Retina (tissue), 1 donor: ENCODE measurements at regions not wholly inside any gene's neighbourhood (a gene's known extent, or its start where the extent isn't known, plus 50 kb on each side); places are given as distances from the start of the nearest gene placed in this dataset.
"Not testable (repeated sequence)": the region's sequence is repeated elsewhere in the genome, so short reads cannot be mapped to it uniquely, and the experiment has no call there.

Experiments
- DNase-seq: peaks from one replicate; pipeline ENCODE4 v3.0.0-alpha.2; 2016

- no peak for DNase-seq
Measured at GRCh38 chr14:83151571-83151970, 1617.9 kb upstream of the SEL1L start.

DNA sequence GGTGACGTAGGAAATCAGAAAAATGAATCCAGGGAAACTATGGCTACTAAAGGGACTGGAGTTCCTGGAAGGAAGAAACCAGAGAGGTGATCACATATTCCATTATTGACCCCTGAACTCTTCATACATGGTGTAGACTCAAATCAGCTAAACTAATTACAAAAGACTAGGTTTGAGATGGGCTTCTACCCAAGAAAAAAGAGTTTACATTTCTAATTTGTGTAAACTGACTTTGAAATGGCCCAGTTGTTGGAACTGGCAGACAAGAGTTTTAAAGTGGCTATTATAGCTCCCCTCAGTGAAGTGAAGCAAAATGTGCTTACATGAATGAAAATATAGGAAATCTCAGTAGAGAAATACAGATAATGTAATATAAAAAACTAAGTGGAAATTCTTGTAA is 1619.4 kb upstream of the SEL1L start:
- DNase-seq: no peak

- DNase-seq: no peak
Measured at GRCh38 chr14:83162361-83162929, 1628.8 kb upstream of the SEL1L start.

DNA sequence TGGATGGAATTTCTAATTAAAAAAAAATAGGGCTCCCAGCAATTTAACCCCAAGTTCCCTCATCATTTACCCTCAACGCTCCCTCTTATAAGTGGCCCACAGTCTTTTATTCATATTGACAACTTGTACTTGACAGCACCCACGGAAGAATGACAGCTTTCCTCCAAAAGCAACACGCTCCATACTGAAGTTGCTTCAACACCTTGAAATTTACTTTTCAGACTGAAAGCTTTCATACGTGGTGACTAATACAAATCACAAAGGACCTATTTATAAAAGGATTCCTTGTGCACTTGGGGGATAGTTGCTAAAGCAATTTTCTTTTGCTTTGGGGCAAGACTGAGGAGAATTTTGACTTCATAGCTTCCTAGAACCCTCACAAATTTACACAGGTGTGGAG is 1629.4 kb upstream of the SEL1L start:
- no peak for DNase-seq

GRCh38 chr14:83164016-83164415 is 1630.4 kb upstream of the SEL1L start:
- DNase-seq: no peak

DNA sequence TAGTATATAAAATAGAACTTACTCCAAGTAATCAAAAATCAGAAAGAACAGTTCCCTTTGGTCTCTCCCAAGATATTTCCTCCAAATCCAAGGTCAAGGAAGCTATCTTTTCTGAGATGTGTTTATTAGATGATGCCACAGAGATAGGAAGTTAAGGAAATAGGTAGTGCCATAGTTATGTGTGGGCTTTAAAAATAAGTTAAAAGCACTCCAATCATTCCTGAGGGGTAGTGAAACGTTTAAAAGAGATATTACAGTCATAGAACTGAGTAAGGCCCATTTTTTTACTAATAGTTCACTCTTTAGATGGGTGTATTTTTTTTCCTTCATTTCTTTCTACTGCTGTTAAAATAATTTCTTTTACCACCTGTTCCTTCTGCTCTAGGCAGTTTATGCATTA is 1630.9 kb upstream of the SEL1L start:
- DNase-seq: no peak

DNA sequence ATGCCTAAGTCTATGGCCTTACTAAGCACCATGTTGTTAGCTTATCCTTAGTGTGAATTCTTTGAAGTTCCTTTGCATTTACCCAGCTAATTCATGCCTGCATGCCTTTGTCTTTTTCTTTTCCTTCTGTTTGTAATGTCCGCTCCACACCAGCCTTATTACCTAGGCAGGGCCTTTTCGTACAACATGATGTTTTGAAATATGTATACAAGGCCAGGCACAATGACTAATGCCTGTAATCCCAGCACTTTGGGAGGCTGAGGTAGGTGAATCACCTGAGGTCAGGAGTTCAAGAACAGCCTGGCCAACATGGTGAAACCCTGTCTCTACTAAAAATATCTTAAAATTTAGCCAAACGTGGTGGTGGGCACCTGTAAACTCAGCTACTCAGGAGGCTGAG is 1636.5 kb upstream of the SEL1L start:
- DNase-seq: no peak

- DNase-seq: no peak
Measured at GRCh38 chr14:83171761-83172160, 1638.1 kb upstream of the SEL1L start.

DNA sequence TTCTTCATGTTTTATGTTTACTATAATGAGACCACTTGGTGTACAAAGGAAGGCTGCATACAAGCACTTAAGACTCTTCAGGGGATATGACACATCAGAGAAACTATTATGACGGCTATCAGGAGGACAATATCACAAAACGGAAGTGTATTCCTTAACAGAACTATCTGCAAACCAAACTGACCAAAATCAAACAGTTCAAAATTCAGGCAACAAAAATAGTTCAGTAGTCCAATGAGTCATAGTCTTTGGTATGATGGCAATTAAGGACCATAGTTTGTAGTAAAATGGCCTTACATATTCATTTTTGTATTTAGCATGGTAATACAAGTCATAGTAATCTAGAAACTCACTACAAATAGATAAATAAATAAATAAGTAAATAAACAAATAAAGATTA is 1638.7 kb upstream of the SEL1L start:
- no peak for DNase-seq

DNA sequence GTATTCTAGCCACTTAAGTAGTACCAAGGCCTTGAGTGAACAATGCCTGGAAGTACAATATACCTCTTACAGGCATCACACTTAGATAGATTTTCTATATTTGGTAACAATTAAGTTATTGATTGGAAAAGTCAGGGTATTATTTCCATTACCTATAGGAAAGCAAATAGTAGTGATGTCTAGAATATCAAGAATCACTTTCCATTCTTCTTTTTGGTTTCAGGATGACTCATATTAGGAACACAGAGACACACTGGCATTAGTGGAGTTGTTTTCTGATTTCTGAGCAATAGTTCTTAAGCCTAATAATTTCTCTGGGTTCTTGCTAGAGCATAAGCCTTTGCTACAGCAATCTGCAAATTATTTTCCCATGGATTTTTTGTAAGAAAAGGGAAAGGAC is 1640.0 kb upstream of the SEL1L start:
- DNase-seq: no peak

- DNase-seq: no peak
Measured at GRCh38 chr14:83184531-83184930, 1650.9 kb upstream of the SEL1L start.

GRCh38 chr14:83188311-83188710 is 1654.7 kb upstream of the SEL1L start:
- DNase-seq: not testable (repeated sequence)

- DNase-seq: no peak
Measured at GRCh38 chr14:83196236-83196635, 1662.6 kb upstream of the SEL1L start.

GRCh38 chr14:83197271-83197670 is 1663.6 kb upstream of the SEL1L start:
- no peak for DNase-seq

DNA sequence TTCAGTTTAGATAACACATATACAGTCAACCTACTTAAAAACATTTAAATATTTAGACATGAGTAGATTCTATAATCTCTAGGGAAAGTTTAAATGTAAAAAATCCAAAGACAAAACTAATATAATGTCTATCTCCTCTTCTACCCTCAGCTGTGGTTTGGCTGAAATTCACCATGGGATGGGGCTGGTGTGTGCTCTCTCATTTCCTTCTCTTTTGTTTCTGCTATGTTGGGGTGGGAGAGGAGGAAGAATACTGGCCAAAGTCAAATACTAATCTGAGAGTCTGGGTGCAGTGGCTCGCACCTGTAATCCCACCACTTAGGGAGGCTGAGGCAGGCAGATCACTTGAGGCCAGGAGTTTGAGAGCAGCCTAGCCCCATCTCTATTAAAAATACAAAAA is 1673.9 kb upstream of the SEL1L start:
- no peak for DNase-seq

GRCh38 chr14:83208341-83208740 is 1674.7 kb upstream of the SEL1L start:
- DNase-seq: no peak

GRCh38 chr14:83217492-83217891 is 1683.8 kb upstream of the SEL1L start:
- DNase-seq: no peak

GRCh38 chr14:83247924-83248639 is 1714.4 kb upstream of the SEL1L start:
- no peak for DNase-seq

- no peak for DNase-seq
Measured at GRCh38 chr14:83251402-83251801, 1717.7 kb upstream of the SEL1L start.

DNA sequence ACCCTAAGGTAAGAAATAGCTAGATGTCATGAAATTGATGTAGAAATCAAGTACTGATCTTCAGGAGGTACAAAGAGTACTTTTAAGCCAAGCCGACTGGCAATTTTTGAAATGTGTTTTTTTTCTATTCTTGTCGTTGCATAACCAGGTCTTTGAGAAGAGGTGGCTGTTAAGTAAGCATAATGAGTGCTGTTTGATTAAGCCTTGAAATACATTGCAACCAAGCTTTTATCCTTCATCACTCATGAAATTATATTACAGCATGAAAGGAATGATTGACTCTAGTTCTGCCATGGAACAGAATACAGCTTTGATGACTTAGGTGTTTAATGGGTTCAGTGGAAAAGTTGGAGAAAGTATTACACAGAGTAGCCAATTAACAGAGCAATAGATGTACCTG is 1720.2 kb upstream of the SEL1L start:
- no peak for DNase-seq

GRCh38 chr14:83255015-83255726 is 1721.5 kb upstream of the SEL1L start:
- DNase-seq: no peak

DNA sequence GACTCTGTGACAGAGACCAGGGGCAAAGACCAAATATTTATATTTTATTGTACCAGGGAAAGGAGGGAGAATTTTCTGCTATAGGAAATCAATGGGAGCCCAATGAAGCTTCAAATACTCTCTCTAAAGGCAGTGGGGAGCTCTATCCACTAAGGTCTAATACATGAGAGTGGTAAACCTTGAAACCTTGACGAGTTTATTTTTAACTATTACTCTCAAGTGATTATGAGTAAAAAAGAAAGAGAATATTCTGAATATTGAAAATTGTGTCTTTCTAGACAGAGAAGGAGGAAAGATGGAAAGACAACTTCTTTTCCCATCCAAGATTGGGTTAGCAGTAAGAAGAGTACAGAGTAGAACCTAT is 1722.1 kb upstream of the SEL1L start:
- no peak for DNase-seq

- no peak for DNase-seq
Measured at GRCh38 chr14:83257466-83258439, 1724.1 kb upstream of the SEL1L start.
